Astrocyte (in vitro differentiated cells and primary cell): ENCODE measurements at regions not wholly inside any gene's neighbourhood (a gene's known extent, or its start where the extent isn't known, plus 50 kb on each side); places are given as distances from the start of the nearest gene placed in this dataset.

ENCODE experiments used
- EZH2 ChIP-seq: IDR thresholded peaks from 2 replicates; pipeline ENCODE4 v1.6.1; 2012; ENCODE audit warnings: mild to moderate bottlenecking, low read length, inconsistent platforms; ENCODE audit not compliant: insufficient read depth
- TF ChIP-seq, protein P1 (sequence below): IDR thresholded peaks from 2 replicates; pipeline ENCODE4 v1.5.1; 2011; ENCODE audit warnings: low read depth, mild to moderate bottlenecking, inconsistent platforms, low read length, moderate library complexity; ENCODE audit not compliant: insufficient read depth

DNA sequence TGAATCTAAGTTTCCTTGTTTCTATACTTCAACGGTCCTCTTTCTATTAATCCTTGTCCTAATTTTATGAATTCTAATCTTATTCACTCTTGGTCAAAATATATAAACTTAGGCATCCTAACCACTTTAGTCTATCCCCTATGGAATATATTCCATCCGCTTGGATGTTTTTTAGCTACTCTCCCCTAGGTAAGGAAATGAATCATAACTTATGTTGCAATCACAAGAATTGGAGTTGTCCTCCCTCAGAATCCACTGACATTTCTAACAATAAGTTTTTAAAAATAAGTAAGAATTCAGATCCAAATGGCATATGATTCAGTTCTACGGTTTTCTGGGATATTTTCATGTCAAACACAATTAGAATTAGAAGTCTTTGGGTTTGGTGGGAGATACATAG, 1081.6 kb downstream of the SORCS1 start:
- TF ChIP-seq, protein P1, sequence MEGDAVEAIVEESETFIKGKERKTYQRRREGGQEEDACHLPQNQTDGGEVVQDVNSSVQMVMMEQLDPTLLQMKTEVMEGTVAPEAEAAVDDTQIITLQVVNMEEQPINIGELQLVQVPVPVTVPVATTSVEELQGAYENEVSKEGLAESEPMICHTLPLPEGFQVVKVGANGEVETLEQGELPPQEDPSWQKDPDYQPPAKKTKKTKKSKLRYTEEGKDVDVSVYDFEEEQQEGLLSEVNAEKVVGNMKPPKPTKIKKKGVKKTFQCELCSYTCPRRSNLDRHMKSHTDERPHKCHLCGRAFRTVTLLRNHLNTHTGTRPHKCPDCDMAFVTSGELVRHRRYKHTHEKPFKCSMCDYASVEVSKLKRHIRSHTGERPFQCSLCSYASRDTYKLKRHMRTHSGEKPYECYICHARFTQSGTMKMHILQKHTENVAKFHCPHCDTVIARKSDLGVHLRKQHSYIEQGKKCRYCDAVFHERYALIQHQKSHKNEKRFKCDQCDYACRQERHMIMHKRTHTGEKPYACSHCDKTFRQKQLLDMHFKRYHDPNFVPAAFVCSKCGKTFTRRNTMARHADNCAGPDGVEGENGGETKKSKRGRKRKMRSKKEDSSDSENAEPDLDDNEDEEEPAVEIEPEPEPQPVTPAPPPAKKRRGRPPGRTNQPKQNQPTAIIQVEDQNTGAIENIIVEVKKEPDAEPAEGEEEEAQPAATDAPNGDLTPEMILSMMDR, result no peak
- TF ChIP-seq EZH2, result no peak
